HT1080 (cell line): ENCODE measurements at regions not wholly inside any gene's neighbourhood (a gene's known extent, or its start where the extent isn't known, plus 50 kb on each side); places are given as distances from the start of the nearest gene placed in this dataset.
A peak's percentile ranks its signal among the peaks of the same experiment; 100 is the strongest.

Source experiments
- DNase-seq: peaks from one replicate; pipeline ENCODE4 v3.0.0-alpha.2; 2015; ENCODE audit warnings: low read depth

DNA sequence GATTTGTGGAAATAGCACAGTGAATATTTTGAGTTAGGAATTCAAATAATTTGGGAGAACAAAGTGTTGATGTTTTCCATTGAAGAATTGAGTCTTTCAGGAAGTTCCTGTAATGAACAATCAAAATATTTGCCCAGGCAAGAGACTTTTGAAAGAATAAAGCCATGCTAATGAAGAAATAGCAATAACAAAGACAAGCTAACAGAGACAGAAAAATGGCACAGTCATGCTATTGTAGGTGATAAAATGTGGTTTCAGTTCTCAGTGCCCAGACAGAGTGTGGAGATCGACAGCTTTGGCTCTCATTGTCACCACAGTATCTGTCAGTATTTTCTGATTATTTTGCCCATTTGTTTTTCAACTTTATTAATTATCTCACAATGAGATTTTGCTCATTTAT is 490.8 kb upstream of the PIK3C3 start:
- no peak for DNase-seq

DNA sequence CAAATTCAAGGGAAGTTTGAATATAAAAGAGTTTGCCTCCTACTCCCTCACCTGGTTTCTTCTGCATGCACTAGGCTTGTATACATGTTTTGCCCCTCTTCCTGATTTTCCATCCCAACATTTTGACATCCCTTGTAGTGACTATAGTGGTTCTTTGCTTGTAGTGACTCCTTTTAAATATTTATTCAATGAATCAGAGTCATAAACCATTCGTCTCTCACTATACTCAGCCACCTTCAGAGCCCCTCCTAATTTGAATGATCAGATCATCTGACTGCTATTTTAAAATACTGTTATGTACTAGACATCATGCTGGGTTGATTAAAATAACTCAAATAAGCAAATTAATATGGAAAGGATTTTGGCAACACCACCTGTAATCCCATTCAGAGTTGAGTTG is 492.1 kb upstream of the PIK3C3 start:
- DNase-seq: peak; percentile 45

DNA sequence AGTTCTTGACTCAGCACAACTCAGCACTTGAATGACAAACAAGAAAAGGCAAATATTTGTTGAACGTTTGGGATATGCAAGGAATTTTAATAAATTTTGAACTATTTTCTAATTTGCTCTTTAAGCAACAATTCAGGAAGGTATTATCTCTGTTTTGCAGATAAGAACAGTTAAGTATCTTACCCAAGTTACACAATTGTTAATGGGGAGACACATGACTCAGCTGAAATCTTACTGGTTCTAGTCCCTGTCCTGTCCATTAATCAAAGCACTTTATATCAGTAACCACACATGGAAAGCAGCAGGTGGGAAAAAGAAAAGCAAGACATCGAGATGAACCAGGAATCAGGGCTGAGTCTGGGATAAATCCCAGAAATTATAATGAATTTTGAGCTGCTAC is 493.9 kb upstream of the PIK3C3 start:
- no peak for DNase-seq

DNA sequence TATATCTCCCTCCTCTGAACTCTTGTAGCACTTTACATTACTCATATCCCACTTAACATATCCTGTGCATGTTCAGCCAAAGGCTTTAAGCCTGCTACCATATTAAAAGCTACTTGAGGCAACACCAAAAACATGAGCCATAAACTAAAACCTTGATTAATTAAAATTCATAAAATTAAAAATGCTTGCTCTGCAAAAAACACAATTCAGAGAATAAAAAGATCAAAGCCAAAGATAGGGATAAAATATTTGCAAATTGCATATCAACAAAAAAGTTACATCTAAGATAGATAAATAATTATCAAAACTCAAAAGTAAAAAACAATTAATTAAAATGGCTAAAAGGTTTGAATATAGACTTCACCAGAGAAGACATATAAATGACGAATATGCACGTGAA is 495.4 kb upstream of the PIK3C3 start:
- DNase-seq: no peak

DNA sequence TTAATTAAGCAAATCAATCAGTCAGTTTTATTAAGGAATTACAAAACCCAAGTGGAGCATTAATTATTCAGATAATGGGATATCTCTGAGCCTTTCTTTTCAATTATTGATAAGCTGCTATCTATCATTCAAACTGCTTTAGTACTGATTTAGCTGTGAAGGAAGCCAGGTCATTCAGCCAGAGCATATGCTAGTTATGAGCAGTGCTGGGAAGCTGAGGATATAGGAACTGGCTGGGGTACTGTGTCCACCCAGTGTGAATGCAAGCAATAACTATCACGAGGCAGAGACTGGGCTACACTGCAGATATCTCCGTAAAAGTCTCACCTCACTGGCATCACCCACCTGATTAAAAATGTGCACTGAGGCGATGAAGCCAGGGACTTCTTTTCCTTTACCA is 496.7 kb upstream of the PIK3C3 start:
- DNase-seq: no peak

DNA sequence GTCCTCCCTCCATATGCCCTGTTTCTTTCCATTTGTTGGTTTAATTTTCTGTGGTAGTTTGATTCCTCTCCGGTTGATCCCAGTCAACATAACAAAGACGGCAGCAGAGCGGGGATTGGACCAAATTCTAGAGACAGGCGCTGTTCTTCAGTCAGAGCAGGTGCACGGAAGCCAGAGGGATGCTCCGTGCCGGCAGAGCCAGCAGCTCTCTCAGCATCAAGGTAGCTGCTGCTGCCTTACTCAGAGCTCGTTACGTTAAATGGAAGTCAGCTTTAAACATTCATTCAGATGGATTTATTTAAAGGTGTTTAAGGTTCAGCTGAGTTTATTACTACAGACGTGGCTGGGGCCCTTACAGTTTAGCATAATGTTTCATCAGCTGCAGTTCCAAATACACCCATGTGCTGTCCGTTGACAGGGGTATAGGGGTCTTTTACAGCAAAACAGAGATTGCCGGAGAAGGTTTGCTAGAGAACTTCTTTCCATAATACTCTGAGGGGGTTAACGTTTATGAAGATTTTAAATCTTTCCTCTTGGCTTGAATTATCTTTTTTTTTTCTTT is 497.2 kb upstream of the PIK3C3 start:
- no peak for DNase-seq

DNA sequence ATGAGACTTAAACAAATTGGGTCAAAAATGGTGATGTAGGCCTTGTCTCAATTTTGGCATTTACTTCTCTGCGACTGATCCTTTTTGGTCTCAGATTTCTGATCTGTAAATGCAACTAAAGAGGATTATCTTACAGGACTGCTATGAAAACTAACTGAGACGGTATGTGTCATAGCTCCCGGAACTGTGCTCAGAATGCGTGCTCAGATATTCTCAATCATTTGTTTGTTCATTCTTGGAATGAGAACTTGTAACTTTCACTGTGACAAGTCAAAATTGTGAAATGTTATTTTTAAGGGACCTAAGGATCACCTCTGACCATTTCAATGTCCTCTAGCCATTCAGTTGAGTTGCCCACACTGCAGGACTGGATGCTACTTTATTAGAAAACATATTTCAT is 498.2 kb upstream of the PIK3C3 start:
- DNase-seq: peak; percentile 27

DNA sequence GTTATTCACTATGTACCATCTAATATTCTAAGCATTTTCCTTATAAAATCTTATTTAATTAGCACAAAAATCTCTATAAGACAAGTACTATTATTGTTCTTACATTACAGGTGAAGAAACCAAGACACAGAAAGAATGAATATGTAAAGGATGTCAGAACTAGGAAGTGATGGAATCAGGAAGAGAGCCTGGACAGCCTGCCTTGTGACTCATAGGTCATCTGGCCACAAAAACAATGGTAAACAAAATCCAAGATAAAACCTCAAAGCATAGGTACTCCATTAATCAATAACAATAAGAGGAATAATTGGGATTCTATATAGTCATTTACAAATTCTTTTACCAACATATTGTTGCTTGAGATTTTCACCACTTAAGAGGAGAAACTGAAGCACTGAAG is 505.4 kb upstream of the PIK3C3 start:
- DNase-seq: peak; percentile 41

DNA sequence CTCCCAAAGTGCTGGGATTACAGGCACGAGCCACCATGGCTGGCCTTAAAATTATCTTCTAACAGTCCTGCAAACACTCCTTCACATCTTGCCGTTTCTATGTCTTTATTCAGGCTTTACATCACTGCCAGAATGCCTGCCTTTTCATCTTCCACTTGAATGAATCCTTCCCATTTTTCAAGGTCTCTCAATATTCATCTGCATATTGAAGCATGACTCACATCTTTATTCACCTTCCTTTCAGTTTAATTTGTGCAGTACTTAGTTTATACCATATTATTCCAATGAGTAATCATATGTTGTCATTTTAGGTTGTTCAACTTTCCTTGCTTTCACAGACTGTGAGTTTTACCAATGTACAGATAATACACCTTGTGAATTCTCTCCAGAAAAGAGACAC is 510.1 kb upstream of the PIK3C3 start:
- peak; percentile 19 for DNase-seq

DNA sequence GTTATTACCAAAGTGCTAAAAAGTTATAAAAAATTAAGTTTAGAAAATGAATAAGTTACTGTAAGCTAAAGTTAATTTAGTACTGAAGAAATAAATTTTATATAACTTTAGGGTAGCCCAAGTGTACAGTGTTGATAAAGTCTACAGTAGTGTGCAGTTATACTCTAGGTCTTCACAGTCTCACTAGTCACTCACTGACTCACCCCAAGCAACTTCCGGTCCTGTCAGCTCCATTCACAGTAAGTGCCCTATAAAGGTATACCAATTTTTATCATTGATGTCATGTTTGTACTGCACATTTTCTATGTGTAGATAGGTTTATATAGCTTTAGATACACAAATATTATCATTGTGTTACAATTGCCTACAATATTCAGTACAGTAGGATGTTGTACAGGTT is 518.3 kb upstream of the PIK3C3 start:
- peak; percentile 69 for DNase-seq

DNA sequence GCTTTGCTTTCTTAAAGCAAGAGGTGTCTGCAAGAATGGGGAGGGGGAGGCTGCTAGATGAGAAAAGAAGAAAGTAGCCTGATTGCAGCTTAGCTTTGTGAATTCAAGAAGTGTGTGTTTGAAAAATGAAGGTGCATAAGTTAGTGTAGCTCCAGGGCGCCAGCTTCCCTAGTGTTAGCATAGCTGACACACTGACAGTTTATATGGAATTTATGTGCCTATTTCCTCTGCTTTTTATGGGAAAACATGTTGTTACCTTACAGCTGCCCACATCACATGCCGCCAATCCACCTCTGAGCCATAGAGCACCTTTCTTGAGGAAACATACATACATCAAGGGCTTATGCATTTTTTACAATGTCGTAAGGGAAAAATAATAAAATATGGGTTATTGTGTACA is 536.4 kb upstream of the PIK3C3 start:
- no peak for DNase-seq

DNA sequence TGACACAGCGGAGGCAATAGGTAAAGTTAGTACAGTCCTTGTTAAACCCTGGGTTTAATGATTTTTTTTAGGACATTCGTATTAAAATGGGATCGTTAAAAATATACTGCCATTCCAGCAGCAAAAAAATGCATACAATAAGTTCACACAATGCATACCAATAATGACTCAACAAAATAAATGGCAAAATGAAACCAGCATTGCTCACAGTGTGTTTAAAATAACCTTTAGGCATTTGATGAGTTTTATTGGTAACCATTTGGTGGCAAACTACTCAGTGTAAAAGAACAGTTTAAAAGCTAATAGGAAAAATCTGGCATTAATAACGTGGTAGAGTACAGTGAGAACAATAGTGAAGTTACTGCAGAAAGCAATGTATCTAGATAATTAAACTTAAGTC is 539.0 kb upstream of the PIK3C3 start:
- DNase-seq: no peak

DNA sequence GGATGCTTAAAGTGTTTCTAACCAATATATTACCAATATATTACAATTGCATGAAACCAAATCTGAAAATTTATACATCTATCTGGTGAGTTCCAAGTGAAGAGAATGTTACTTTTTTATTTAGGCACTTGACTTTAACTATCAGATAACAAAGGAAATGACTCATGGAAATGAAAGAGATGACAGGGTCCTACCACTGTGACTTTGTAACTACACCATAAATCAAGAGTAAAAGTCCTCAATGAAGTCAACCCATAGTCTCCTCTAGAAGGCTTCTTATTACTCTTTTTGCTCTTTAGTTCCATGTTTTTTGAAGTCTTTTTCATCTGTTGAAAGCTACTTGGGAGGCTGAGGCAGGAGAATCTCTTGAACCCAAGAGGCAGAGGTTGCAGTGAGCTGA is 545.0 kb upstream of the PIK3C3 start:
- peak; percentile 48 for DNase-seq

DNA sequence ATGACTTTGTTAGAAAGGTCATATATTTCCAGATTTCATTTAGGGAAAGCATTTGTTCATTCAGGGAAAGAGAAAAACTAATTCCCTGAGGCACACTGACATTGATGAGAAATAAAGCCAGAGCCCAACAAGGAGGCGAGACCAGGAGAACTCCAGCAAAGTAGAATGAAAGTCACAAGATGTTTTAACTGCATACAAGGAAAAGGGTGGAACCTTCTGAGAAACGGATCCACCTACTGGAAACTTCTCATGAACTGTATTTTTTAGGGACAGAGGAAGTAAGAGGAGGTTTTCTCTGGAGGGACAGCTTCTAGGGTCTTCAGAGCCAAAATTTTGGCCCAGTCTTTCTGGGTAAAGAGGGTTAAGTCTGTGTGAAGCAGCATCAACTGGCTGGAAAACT is 548.2 kb upstream of the PIK3C3 start:
- no peak for DNase-seq

DNA sequence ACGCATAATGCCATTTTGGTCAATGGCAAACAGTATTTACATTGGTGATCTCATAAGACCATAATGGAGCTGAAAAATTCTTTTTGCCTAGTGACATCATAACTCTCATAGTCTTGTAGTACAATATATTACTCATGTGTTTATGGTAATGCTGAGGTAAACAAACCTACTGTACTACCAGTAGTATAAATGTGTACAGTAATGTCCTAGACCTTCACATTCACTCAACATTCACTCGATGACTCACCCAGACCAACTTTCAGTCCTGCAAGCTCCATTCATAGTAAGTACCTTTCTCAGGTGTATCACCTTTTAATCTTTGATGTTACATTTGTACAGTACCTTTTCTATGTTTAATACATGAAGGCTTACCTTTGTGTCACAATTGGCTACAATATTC is 558.2 kb upstream of the PIK3C3 start:
- DNase-seq: no peak

DNA sequence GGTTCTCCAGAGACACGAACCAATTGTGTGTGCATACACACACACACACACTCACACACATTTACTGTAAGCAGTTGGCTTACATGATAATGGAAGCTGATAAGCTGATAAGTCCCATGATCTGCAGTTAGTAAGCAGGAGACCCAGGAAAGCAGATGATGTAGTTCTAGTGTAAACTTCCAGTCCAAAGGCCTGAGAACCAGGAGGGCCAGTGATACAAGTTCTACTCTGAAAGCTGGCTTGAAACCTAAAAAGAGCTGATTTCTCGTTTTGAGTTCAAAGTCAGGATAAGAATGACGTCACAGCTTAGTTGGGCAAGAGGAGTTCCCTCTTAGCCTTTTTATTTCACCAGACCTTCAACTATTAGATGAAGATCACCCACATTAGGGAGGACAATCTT is 558.8 kb upstream of the PIK3C3 start:
- DNase-seq: no peak

DNA sequence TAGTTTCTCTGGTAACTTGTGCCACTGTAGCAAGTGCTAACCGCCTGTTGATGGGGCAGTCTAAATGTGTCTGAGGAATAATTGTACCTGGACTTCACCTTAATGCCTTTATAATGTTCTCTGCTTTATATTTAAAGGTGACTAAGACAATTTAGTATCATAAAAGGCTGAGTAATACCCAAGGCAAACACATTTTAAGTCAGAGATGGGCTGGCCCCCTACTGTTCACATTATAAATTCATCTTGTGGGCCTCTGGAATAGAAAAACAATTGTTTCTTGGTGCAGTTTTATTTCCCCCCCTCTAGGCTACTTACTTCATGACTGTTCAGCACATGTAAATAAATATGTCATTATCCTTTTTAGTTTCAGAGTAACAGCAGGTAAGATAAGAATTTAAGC is 559.3 kb upstream of the PIK3C3 start:
- peak; percentile 57 for DNase-seq

DNA sequence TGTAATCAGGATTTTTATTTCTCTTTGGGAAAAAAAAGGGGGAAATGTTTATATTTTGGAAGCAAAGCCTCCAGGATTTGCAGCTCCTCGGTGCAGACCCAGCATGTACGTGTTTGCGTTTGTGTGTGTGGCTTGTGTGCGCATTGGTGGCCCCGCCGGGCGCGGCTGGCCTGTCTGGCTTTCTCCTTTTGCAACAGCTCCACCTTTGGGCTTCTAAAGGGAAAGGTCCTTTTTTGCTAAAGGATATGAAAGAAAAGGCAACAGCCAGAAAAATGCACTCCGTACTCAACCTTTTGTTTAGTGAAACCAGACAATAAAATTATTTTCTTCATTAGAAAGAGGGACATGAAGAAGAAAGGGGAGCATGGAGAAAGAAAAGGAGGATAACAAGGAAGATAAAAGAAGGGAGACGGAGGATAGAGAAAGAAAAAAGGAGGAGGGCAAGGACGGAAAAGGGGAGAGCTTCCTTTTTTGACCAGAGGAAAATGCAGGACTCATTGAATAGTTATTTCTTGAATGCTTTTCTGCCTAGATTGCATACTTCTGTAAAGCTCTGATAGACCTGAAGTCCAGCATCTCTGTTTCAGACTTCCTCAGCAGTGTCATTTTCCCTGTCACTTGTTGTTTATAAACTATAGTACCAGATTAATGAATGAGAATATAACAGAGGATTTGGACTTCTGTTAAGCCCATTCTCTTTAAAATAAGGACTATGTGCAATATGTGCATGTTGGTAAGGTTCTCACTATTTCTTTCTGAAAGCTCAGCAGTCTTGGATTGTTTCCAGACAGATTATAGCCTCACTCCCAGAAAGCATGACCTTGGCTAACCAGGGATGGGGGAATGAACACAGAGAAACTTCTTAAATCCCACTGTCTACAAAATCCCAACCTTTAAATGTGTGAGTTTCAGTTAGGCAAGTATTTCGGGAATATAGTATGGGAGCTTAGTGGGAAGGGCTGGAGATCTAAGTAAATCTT is 563.1 kb upstream of the PIK3C3 start:
- DNase-seq: peak; percentile 71

DNA sequence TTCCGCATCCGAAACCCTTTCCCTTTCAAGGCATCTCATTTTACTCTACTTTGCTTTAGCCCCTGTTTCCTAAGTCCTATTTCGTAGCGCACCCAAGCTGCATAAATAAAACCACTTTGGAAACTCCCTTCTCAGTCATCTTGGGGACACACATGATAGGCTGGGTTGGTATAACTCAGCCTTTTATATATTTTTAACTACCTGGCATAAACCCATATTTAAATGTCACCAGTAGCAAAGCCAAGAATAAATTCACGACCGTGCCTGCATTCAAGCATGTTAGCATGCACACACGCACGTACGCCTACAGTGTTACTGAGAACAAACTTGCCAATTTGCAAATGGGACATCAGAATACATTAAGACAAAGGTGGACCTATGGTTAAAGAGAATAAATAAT is 564.7 kb upstream of the PIK3C3 start:
- no peak for DNase-seq

DNA sequence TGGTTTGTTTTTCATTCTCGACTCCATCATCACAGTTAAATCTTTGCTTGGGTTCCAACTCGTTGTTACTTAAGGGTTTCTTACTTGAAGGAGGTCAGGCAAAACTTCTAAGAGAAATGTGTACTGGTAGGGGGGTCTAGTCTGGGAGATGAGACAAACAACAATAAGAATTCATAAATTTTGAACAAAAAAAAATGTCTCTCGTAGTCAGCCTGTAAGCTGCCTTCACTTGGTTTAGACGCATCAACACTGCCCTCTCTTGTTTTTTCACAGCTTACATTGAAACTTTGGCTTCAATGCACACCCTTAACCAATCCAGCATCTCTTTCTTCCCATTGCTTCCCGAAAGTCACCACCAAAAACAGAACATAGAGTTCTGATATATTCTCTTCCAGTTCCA is 576.4 kb upstream of the PIK3C3 start:
- DNase-seq: peak; percentile 64

DNA sequence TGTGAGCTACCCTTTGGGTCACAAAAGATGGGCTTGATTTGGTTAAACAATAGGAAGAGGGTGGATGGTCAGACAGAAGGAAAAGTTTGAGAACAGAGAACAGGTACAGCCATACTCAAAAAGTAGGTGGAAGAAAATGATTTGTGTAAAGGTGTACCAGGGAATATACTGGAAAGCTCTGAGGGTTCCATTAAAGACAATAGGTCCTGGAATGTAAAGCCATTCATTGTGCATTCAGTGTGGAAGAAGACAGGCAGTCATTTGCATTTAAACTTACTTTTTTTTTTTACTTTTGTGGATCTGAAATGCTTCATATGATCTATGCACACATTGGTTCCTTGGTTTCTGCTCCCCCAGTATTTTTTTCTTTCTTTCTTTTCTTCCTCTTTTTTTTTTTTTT is 581.4 kb upstream of the PIK3C3 start:
- DNase-seq: no peak

DNA sequence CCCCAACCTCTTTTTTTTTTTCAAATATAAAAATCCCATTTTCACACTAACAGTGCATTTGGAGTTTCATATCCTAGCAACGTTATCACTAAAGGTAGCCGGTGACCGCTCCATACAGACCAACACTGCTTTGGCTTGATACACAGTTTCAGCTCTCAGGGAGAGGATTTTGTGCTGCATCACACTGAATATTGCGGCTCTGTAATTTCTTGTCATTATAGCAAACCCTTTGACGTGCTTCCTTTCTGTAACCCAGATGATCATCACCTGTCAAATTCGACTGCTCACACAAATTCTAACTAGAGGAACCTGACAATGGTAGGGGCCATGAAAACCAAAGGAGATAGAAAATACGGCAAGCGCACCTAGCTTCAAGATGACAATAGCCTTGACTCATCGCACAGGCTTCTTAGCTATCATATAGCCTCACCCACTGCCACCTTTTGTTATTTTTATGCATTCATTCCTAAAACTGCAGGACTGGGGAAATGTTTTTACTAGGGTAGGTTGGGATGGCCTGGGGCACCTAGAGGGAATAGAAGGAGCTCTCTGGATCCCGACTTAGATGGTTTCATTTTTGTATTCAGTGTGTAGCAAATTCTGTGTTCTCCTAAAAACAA is 582.9 kb upstream of the PIK3C3 start:
- DNase-seq: peak; percentile 30
